ENCODE measurements at regions not wholly inside any gene's neighbourhood (a gene's known extent, or its start where the extent isn't known, plus 50 kb on each side); places are given as distances from the start of the nearest gene placed in this dataset.

- H3K4me3 ChIP-seq: no peak overlapping the region
- no peak for TF ChIP-seq POLR2A (IDR thresholded peaks at IDR 0.05)
- TF ChIP-seq, protein P1, sequence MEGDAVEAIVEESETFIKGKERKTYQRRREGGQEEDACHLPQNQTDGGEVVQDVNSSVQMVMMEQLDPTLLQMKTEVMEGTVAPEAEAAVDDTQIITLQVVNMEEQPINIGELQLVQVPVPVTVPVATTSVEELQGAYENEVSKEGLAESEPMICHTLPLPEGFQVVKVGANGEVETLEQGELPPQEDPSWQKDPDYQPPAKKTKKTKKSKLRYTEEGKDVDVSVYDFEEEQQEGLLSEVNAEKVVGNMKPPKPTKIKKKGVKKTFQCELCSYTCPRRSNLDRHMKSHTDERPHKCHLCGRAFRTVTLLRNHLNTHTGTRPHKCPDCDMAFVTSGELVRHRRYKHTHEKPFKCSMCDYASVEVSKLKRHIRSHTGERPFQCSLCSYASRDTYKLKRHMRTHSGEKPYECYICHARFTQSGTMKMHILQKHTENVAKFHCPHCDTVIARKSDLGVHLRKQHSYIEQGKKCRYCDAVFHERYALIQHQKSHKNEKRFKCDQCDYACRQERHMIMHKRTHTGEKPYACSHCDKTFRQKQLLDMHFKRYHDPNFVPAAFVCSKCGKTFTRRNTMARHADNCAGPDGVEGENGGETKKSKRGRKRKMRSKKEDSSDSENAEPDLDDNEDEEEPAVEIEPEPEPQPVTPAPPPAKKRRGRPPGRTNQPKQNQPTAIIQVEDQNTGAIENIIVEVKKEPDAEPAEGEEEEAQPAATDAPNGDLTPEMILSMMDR (IDR thresholded peaks at IDR 0.05): no peak
- intact Hi-C loops (cut with DNase I): loop anchor here in 1 of 2 donors (10.0 kb wide), 1 partner anchor 680 kb away; no protein-coding TSS in a partner anchor
- no peak for DNase-seq
- ATAC-seq: no peak
- H3K27me3 ChIP-seq: no peaks in the 10 kb centered on the region
- peaks cover 0 to 8% (median 3%) of the 10 kb centered on the region in 4 donors for H3K4me1 ChIP-seq
- no peak overlapping the region for H3K27ac ChIP-seq
- H3K36me3 ChIP-seq: no peaks in the 10 kb centered on the region
- H3K9me3 ChIP-seq: no peaks in the 10 kb centered on the region
- WGBS (ENCODE audit: insufficient coverage, low coverage, low lambda C conversion rate, missing lambda C conversion rate): 78% methylated on average over 6 of the region's 6 CpGs
Observed at GRCh38 chr3:24684506-24685023, 189.9 kb upstream of the THRB start.

DNA sequence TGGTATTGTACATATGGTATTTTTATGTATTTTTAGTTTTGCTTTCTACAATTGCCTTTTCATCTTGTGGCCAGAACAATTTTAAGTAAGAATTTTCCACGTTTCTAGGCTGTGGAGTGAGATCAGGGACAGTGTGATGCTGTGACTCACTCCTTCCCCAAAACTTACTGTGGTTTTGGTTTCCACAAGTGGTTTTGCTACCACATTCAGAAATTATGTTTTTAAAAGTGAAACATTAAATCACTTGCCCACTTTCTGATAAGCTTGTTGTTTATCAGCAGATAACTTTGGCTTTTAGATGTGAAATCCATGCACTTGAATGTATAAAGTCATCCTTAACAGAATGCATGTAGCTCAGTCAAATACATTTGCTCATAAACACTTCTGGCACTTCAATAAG lies 192.2 kb upstream of the THRB start:
- H3K36me3 ChIP-seq: no peaks in the 10 kb centered on the region
- no peak overlapping the region for H3K27ac ChIP-seq
- no peaks in the 10 kb centered on the region for H3K27me3 ChIP-seq
- intact Hi-C loops (cut with DNase I): loop anchor here in 1 of 2 donors (10.0 kb wide), 1 partner anchor 682 kb away; no protein-coding TSS in a partner anchor
- no peaks in the 10 kb centered on the region for H3K9me3 ChIP-seq
- ATAC-seq (no peak), DNase-seq (no peak)
- 31% methylated on average over 1 of the region's 1 CpG for WGBS (ENCODE audit: insufficient coverage, low coverage, low lambda C conversion rate, missing lambda C conversion rate)
- TF ChIP-seq POLR2A (IDR thresholded peaks at IDR 0.05): no peak
- TF ChIP-seq, protein P1 (IDR thresholded peaks at IDR 0.05): no peak
- no peak overlapping the region for H3K4me3 ChIP-seq
- peaks cover 0 to 8% (median 3%) of the 10 kb centered on the region in 4 donors for H3K4me1 ChIP-seq

DNA sequence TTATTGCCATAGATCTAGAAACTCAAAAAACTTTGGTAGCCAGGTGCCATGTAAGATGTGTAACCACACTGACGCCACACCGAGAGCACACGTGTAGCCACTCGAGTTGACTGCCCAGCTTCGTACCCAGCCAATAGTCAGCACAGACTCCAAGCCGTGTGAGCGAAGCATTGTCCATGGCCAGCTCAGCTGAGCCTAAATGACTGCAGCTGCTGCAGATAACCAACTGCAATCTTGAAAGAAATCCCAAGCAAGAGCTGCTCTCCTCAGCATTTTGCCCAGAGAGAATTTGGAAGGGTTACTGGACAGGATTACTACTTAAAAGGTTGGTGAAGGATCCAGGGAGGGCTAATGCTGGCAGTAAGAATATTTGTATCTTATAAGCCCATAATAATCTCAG lies 193.0 kb upstream of the THRB start:
- WGBS (ENCODE audit: insufficient coverage, low coverage, low lambda C conversion rate, missing lambda C conversion rate): no CpG with 5 or more reads among the region's 7 CpGs
- ATAC-seq: no peak
- no peaks in the 10 kb centered on the region for H3K36me3 ChIP-seq
- no peaks in the 10 kb centered on the region for H3K27me3 ChIP-seq
- intact Hi-C loops (cut with DNase I): loop anchor here in 1 of 2 donors (10.0 kb wide), 1 partner anchor 683 kb away; no protein-coding TSS in a partner anchor
- no peak overlapping the region for H3K4me3 ChIP-seq
- peaks cover 0 to 8% (median 3%) of the 10 kb centered on the region in 4 donors for H3K4me1 ChIP-seq
- no peak overlapping the region for H3K27ac ChIP-seq
- TF ChIP-seq, protein P1 (IDR thresholded peaks at IDR 0.05): no peak
- TF ChIP-seq POLR2A (IDR thresholded peaks at IDR 0.05): no peak
- no peak for DNase-seq
- no peaks in the 10 kb centered on the region for H3K9me3 ChIP-seq

DNA sequence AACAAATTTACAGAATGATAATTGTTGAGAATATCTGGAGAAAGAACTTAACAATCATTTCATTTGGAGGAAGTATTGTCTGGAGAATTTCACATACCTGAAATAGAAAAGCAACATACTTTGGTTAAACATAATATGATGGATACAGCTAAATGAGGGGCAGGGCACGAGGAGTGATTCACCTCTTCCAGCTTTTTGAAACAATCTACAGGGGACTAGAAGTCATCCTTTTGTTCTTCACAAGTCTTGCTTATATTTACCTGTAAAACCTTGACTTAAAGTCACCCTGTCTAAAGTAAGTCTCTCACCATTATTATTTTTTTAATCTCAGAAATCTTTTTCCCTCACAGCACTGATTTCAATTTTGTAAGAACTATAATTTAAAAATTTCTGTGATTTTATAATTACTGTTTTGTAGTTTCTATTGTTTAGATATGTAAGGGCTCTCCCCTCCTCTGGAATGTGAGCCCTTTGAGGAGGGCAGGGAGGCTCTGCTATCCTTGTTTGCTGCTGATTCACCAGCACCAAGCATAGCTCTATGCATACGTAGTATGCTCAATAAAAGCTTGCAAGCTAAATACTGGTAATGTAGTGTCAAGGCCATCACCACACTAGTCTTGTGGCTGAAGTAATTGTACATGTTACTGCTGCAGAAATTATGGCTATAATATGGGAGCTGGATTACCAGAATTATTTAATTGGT lies 193.9 kb upstream of the THRB start:
- WGBS (ENCODE audit: insufficient coverage, low coverage, low lambda C conversion rate, missing lambda C conversion rate): 62% methylated on average over 2 of the region's 2 CpGs
- no peak for TF ChIP-seq POLR2A (IDR thresholded peaks at IDR 0.05)
- TF ChIP-seq, protein P1 (IDR thresholded peaks at IDR 0.05): no peak
- H3K9me3 ChIP-seq: no peaks in the 10 kb centered on the region
- H3K27ac ChIP-seq: no peak overlapping the region
- H3K4me1 ChIP-seq: peaks cover 0 to 2% (median under 1%) of the 10 kb centered on the region in 4 donors
- H3K4me3 ChIP-seq: no peak overlapping the region
- H3K36me3 ChIP-seq: no peaks in the 10 kb centered on the region
- intact Hi-C loops (cut with DNase I): loop anchor here in 1 of 2 donors (10.0 kb wide), 1 partner anchor 684 kb away; no protein-coding TSS in a partner anchor
- ATAC-seq: no peak
- no peak for DNase-seq
- no peaks in the 10 kb centered on the region for H3K27me3 ChIP-seq

All from right lobe of liver (tissue), 6 donors.